HG03097 (cell line): ENCODE measurements at regions not wholly inside any gene's neighbourhood (a gene's known extent, or its start where the extent isn't known, plus 50 kb on each side); places are given as distances from the start of the nearest gene placed in this dataset.
"Not testable (repeated sequence)": the region's sequence is repeated elsewhere in the genome, so short reads cannot be mapped to it uniquely, and the experiment has no call there.

ENCODE experiments used
- ATAC-seq: cut with Tn5 transposase; IDR thresholded peaks from one replicate; pipeline ENCODE4 v1.9.1; 2021; ENCODE audit not compliant: unreplicated experiment, low FRiP score

DNA sequence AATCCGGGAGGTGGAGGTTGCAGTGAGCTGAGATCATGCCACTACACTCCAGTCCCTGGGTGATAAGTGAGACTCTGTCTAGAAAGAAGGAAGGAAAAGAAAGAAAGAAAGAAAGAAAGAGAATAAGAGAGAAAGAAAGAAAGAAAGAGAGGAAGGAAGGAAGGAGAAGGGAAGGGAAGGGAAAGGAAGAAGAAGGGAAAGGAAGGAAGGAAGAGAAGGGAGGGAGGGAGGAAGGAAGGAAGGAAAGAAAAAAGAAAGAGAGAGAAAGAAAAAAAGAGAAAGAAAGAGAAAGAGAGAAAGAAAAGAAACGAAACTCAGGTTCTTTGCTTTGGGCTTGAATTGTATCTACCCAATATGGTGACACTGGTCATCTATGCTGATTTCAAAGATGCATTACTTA lies 102.3 kb upstream of the GATA6 start:
- ATAC-seq = no peak

DNA sequence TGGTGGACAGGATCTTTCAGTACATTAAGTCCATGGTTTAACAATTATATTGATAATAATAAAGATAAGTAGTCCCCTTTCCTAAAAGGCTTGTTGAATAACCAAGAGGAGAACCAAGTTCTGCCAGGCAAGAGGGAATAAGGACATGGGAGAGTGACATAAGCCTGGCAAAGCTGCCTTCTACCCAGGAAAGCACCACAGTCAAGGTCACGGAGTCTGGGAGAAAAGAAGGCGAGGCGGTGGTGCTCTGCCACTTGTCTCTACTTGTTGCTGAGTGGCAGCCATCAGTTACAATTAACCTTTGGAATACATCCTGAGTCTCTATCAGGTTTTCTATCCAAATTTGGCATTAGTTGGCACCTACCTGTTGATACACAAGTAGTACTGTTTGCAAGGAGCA lies 101.7 kb upstream of the GATA6 start:
- ATAC-seq = no peak

DNA sequence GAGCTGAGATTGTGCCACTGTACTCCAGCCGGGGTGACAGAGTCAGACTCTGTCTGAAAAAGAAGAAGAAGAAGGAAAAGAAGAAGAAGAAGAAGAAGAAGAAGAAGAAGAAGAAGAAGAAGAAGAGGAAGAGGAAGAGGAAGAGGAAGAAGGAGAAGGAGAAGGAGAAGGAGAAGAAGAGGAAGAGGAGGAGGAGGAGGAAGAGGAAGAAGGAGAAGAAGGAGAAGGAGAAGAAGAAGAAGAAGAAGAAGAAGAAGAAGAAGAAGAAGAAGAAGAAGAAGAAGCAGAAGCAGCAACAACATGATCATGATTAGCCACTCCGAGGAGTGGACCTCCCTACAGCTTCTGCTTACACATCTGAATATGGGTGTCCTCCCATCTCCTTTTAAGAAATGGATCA lies 100.6 kb upstream of the GATA6 start:
- not testable (repeated sequence) for ATAC-seq

DNA sequence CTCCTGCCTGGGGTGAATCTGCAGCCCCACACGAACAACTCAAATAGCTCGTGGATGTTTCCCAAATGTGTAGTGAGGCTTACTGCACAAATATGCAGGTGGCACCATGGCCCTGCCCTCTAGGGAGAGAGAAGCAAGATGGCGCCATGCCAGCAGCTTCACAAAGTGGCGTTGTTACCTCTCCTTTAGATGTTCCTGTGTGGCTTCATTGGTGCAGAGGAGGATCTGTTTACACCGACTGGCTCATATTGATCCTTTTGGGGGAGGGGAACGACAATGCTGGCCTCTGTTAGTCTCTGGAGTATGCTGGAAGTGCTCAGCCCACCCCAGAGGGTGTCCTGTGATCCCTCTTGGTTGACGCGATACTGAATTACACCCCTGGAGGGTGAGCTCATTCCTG lies 99.5 kb upstream of the GATA6 start:
- ATAC-seq = no peak

DNA sequence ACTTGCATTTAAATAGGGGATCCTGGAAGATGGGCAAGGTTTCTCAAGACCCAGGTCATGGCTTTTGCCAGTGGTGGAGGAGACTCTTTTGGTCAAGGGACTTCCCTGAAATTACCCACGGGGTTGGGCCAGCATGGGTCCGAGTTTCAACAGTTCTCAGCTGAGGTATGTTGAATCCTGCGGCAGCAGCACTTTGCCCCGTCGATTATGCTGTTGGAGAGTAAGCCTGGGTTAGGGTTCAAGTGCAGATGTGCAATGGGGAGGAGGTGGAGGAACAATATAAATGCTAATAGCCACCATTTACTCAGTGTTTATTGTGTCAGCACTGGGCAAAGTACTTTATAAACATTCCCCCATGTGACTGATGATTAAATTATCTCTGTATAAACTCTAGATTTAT lies 96.0 kb upstream of the GATA6 start:
- ATAC-seq = no peak

DNA sequence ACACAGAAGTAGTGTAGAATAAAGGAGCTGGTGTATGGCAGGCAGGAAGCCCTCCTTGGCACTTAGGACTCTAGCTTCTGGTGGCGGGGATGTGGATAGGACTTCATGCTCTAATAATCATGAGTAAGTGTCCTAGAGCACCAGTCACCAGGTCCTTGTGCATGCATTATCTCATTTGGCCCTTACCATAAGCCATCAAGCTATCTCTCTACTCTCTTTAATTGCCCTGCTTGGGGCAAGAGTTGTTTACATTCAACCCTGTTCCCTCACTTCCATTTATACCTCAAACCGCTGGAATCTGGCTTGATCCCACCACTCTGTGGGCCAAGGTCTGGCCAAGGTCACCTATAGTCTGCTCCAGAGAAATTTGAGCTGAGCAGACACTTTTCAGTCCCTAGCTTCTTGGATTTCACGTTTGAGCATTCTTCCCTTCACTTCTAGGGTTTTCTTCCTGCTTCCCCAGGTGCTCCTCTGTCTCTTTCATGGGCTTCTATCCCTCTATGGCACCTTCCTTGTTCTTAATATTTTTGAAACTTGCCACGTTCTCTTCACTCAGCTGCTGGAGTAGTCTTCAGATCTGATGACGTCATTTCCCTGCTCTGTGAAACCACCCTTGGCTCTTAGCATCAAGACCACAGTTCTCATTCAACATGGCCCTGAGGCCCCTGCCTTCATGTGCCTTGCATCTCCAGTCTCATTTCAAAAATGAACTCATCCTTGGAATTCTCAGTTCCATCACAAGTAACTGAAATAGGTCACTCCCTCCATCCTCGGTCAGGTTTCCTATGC lies 94.9 kb upstream of the GATA6 start:
- no peak for ATAC-seq

DNA sequence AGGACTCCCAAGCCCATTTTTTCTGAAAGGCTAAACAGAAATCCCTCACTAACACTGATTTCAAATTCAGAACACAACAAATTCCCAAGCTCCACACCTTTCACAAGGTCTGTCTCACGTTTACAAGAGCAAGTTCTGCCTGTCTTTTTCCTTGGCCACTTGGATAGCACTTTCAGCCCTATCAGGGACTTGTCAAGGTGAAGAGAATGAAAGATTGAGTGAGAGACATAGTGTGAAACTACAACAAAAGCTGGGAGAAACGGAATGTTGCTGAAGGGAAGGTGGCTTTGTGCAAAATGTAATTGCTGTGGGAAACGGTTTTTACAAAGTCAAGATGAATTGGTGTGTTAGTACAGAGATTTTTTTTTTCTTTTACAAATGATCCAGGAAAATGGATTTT lies 89.4 kb upstream of the GATA6 start:
- ATAC-seq = no peak

DNA sequence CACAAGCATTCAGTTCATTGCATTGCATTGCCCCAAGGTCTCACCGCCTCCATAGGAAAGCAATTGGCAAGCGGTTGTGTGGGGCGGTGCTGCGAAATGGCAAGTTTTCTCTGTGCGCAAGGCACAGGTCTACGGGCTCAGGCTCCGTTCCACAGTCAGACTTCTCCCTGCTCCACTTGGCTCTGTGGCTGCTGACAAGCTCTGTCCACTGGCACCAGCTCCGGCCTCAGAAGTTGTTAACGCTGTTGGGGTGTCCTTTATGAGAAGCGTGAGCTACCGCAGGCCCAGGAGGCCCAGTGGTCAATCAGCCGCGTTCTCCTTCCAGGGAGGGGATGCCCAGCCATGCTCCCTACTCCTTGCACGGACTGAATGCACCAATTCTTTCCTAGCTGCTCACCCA lies 87.0 kb upstream of the GATA6 start:
- no peak for ATAC-seq

DNA sequence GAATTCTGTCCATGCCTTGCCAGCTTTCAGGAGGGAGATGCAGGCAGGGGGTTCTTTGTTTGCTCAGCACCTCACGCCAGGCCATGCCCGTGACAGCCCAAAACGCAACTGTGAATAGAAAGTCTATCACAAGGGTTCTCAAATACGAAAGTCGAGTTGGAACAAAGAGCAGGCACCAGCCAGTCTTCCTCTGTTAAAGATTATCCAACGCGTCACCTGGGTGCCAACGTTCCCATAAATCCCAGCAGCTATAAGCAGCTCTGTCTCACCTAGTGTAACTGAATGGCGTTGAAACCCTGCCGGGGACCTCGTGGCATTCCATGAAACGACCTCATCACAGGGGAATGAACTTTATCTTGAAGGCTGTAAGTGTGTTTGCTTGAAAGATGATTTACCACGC lies 84.8 kb upstream of the GATA6 start:
- ATAC-seq = no peak

DNA sequence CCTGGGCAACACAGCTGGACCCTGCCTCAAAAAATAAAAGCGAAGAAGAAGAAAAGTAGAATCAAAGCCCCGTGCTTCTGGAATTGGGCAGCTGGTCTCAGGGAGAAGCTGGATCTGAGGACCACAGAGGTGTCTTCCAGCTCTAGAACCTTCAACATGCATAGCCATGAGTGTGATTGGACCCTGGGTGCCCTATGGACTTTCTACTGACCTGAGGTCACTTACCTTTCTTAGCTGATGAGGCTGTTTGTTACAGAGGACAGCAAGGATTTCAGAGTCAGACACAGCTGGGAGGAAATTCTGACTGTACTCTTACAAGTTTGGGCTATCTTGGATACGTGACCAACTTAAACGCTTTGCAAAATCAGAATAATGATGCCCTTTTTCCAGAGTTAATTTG lies 82.4 kb upstream of the GATA6 start:
- ATAC-seq = no peak

DNA sequence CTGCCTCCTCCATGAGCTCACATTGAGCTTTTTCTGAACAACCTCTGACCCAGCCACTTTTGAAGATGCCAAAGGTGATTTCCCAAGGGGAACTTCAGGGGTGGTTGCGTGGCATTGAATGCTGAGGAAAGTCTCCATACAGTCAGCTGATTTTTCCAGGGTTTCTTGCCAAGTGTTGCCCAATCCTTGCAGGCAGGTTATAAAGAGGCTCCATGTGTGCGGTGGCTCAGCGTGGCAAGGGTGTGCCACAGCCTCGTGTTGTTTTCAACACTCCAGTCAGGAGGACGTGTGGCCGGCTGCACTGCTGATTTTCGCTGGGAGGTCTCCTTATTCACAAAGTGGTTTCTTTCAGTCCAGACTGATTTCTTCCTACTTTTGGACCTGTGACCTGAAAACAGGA lies 81.4 kb upstream of the GATA6 start:
- no peak for ATAC-seq

DNA sequence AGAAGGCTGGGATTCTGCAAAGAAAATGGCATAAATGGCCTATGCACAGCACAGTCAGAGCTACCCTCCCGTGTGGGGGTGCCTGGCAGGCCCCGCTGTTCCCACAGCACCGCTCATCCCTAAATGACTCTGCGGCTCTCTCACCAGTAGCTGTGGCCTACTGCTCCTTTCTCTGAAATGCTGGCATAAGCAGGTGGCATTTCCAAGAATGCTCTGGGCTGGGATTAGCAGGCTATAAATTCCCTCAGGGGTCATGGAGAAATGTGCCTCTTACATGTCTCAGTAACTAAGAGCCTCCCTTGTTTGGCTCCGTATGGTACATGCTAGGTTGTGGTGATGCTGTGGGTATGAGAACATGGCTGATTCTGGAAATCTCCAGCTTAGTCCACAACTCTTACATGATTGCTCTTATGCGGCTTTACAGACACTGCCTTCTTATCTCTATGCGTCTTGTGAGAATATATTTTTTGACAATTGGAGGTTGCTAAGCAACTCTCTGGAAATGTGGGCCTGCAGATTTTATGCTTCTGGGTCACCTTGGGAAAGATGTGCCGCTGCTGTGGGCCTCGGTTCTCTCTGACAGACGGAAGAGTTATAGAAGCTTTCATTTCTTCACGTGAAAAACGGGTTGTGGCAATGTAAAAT lies 80.3 kb upstream of the GATA6 start:
- no peak for ATAC-seq

DNA sequence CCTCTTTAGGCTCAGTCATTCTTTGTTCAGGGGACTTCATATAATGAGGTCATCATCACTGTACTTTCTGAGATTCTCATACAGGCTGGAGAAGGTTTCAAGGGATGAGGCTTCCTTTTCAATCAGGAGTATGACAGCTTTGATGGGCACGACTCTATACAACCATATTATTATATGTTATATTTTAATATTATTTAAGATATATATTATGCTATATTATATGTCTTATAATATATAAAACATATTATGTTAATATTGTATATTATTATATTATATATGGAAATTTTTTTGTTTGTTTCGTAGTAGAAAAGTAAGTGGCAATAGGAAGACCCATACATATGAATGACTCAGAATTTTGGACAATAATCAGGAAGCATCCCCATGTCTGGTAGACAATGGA lies 78.0 kb upstream of the GATA6 start:
- ATAC-seq = no peak

DNA sequence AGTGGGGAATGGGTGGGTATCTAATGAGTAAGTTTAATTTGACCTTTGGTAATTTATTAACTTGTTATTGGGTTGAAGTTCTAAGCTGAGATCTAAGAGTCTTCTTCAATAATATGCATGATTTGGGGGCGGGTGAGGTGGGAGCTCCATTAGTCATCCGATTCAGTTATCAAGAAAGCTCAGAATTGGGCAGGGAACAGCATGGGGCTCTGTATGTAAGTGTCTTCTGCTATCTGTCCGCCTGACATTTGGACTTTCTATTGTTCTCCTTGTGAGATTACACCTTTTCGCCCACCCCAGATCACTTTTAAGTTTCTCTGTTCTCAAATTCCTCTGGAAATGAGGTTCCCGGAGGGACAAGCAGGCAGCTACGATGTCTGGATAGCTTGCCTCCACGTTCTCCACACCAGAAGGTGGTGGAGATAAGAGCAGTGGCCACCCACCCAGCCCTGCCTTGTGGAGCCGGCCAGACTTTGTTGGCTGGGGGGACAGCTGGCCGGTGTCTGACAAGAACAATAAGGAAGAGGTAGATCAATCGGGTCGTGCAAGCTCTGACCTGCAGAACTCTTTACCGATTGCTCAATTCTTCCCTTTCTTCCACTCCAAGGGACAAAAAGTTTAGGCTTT lies 75.5 kb upstream of the GATA6 start:
- no peak for ATAC-seq

DNA sequence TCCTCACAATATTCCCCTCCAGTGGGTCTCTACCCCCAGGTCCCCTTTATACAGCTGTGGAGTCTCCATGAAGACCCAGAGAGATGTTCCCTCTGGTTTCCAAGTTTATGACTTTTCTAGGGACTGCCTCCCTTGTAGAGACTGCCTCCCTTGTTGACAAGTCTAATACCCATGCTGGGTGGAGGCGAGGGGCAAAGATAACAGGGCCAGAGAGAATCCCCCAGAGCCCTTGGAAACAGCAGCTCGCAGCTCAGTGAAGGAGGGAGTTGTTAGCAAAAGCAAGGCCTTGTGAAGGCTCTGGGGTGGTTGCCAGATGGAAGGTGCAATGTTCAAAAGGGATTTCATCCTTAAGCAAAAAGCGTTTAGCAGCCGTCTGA lies 75.0 kb upstream of the GATA6 start:
- ATAC-seq = no peak

DNA sequence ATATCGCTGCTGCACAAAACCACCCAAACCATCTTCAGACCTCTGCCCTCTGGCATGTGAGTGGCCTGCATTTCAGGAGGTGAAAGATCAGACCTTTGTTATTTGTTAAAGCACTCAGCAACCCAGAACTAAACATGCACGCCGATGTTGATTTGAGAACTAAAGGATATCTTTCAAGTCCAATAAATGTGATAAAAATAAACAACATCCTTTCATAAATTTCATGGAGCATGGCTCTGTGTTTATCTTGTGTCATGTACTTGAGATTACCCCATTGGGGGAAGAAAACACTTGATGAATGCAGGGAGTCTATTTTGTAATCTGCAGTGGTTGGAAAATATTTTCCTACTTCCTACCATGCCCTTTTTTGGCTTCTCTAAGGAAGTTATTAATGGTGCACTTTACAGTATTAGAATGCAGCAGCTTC lies 70.8 kb upstream of the GATA6 start:
- ATAC-seq = no peak

DNA sequence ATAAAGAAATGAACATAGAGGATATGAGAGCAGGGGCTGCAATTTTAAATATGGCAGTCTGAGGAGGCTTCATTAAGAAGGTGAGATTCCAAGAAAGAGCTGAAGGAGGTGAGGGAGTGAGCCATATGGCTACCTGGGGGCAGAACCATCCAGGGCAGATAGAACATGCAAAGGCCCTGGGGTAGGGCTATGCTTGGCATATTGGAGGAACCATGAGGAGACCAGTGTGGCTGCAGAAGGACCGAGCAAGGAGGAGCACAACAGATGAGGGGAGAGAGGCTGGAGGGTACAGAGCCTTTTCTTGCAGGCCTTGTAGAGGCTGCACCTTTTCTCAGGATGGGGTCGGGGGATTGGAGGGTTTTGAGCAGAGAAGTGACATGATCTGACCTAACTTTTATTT lies 69.5 kb upstream of the GATA6 start:
- ATAC-seq = no peak

DNA sequence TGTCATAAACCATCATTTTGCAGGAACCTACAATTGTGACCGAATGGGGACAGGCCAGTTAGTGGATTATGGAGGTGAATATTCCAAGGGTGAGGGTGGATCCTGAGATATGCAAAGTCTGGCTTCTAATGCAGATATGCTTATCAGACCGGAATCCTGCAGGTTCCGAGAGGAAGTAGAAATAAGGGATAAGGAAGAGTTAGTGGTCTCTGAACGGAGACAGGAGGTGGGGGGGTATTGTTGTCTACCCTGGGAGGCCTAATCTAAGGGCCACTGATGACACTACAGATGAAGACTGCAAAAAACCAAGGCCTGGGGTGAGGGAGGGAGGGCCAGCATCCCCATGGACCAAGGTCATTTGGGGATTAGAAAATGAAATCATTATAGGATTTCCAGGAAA lies 67.7 kb upstream of the GATA6 start:
- no peak for ATAC-seq

DNA sequence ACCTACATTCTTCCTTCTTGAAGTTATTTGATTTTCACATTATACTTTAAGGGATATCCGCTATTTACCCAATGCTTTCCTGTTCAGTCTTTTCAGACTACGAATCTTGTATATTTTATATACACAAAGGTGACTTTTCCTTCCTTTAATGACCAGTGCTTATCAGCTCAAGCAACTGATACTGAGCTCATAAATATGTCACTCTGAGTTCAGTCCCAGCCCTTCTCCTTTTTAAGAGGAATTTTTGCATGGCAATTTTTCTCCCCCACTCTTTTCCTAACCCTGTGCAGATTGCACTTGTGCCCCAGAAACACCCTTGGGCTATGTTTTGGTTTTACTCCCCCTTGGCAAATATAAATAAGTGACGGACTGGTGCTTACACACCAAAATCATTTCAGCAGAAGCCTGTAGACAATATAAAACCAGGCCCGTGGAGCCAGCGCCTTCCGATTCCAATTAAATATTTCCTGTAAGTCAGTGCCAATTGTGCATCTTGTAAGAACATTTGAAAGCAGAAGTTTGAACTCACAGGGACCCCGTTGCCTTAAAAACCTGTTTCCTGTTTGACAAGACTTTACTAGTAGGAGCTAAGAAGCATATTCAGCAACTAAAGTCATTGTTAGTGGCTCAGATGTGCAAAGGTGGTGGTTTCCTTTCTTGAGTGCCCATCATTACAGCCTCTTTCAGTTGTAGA lies 66.3 kb upstream of the GATA6 start:
- ATAC-seq = no peak

DNA sequence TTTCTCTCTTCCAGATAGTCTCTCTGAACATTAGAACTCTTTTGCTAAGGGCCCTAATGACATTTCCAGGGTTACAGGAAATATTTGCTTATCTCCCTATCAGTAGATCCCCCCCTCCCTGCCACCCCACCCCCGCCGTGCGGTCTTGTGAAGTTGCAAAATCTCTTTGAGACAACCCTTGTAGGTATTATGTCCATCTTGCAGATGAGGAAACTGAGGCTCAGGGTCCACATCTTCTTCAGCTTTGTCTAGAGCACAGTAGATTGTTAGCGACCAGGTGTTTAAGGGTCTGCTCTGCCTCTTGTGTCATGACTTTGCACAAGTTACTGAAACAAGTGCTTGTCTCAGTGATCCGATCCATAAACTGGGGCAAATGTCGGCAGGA lies 65.8 kb upstream of the GATA6 start:
- ATAC-seq = no peak

DNA sequence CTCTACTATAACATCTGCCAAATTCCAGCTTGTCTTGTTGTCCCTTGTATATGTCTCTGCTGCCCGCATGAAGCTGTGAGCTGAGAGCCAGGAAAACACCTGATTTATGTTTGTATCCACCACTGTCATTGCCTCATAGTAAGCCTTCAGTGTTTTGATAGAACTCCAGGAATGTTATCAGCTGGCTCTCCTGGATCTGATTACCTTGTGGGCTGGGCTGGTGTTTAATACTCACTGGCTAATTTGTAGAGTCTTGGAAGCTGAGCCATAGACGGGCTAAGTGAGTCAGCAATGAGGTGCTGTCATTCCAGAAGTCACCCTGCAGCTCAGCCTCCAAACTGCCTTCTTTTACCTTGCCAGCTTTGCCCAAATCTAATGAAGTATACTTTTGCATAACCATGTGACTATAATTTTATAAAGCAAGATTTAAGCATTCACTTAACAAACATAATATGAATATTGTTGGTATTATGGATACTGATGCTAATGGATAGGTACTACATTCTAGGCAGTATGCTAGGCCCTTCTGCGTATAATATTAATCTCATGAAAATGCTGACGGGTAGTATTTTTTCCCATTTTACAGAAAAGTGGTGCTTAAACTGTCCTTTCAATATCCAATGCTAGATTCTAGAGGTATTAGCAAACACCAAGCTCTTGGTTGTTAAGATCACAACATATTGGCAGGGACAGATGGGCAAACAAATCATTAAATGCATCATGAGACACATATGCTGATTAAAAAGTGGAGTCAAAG lies 62.7 kb upstream of the GATA6 start:
- ATAC-seq = no peak
